Activated B cell treated with CpG ODN at 0.5 μM for 24 hours (primary cell): ENCODE measurements at regions not wholly inside any gene's neighbourhood (a gene's known extent, or its start where the extent isn't known, plus 50 kb on each side); places are given as distances from the start of the nearest gene placed in this dataset.
"Not testable (repeated sequence)": the region's sequence is repeated elsewhere in the genome, so short reads cannot be mapped to it uniquely, and the experiment has no call there.

ENCODE experiments used
- ATAC-seq: fragments of 200-7000 bp; cut with Tn5 transposase; one replicate; pipeline ENCODE4 v1.10.0; 2021; ENCODE audit warnings: low read depth, mild to moderate bottlenecking, moderate library complexity
- CTCF ChIA-PET: fragments of 350-600 bp; sonication (Branson Sonifier 250); formaldehyde crosslinking; loops from one replicate; lab custom pipeline; 2021; ENCODE audit warnings: antibody characterized with exemption; lab: Charles Lee
- POLR2A ChIA-PET: fragments of 350-600 bp; sonication (Branson Sonifier 250); formaldehyde crosslinking; loops from one replicate; lab custom pipeline; 2021; ENCODE audit warnings: antibody characterized with exemption; lab: Charles Lee
- DNase-seq: peaks from one replicate; pipeline ENCODE4 v3.0.0; 2022
- H3K27ac Mint-ChIP-seq: one replicate; pipeline ENCODE4 v1.8.0; 2020; ENCODE audit warnings: mixed read lengths
- H3K27me3 Mint-ChIP-seq: one replicate; pipeline ENCODE4 v1.8.0; 2021; ENCODE audit warnings: mixed read lengths
- H3K36me3 Mint-ChIP-seq: one replicate; pipeline ENCODE4 v1.8.0; 2021; ENCODE audit warnings: low read depth, mixed read lengths
- H3K4me1 Mint-ChIP-seq: one replicate; pipeline ENCODE4 v1.8.0; 2021; ENCODE audit warnings: mixed read lengths
- H3K4me3 Mint-ChIP-seq: one replicate; pipeline ENCODE4 v1.8.0; 2020; ENCODE audit warnings: mild to moderate bottlenecking, mixed read lengths
- H3K9me3 Mint-ChIP-seq: one replicate; pipeline ENCODE4 v1.8.0; 2020; ENCODE audit warnings: mixed read lengths
- CTCF ChIP-seq: fragments of 200-600 bp; IDR thresholded peaks from one replicate; pipeline ENCODE4 v1.8.0; 2022; ENCODE audit warnings: antibody characterized with exemption, mild to moderate bottlenecking
- intact Hi-C: fragments of 100-400 bp; cut with micrococcal nuclease; formaldehyde crosslinking; loops from one replicate; pipeline ENCODE4 v1.15.1; 2024

DNA sequence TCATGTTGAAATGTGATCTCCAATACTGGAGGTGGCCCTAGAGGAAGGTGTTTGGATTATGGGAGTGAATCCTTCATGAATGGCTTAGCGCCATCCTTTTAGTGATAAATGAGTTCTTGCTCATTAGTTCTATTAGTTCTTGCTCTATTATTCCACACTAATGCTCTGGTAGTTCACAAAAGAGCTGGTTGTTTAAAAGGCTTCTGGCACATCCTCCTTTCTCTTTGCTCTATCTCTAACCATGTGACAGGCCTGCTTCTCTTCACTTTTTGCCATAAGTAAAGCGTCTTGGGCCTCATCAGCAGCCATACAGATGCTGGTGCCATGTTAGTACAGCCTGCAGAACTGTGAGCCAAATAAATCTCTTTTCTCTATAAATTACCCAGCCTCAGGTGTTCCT, 469.9 kb downstream of the GUCY1A2 start:
- ATAC-seq (no peak), DNase-seq (no peak)
- H3K4me3 Mint-ChIP-seq, result no peak overlapping the region
- ChIA-PET POLR2A (no interaction called here), CTCF (no interaction called here)
- no peaks in the 10 kb centered on the region for H3K4me1 Mint-ChIP-seq
- H3K9me3 Mint-ChIP-seq, result peaks cover 6% of the 10 kb centered on the region
- H3K27me3 Mint-ChIP-seq, result no peaks in the 10 kb centered on the region
- intact Hi-C loops, result no loop called here
- H3K36me3 Mint-ChIP-seq, result no peaks in the 10 kb centered on the region
- no peak for TF ChIP-seq CTCF
- H3K27ac Mint-ChIP-seq, result no peak overlapping the region

DNA sequence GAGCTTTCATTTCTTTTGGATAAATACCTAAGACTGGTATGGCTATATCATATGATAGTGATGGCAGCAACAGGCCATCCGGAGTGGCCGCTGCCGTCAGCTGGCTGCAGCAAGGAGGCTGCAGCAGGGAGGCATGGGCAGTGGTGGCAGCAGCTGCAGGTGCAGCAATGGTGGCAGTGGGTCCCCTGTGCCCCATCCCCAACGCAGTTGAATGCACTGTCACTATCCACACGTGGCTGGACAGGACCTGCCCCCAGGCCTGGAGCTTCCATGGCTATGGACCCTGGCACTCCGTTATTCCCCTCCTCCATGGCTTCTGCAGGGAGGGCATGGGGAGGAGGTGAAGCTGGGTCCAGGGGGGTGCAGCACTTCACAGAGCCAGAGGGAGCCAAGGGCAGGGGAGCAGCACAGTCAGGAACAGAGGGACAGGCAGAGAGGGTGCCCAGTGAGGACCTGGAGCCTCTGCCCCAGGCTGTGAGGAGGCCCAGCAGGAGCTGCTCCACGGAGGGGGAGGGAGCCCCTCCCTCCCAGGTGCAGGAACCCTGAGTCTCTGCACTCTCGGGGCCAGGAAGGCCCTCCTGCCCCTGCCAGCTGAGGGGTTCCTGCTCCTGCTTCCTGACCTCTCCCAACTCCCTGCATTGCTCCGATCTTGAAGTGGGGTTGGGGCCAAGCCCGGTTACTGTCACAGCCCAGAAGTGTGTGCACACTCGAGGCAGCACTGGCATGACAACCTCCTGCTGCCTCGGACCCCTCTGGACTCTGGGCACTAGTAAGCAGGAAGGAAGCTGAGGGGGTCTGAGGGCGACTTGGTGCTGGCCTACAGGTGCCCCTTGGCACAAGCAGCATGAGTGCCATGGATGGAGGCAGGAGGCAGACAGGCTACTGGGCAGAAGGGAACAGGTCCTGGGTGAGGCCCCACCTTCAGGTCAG, 466.3 kb downstream of the GUCY1A2 start:
- no peaks in the 10 kb centered on the region for H3K27me3 Mint-ChIP-seq
- intact Hi-C loops, result no loop called here
- no peaks in the 10 kb centered on the region for H3K4me1 Mint-ChIP-seq
- ChIA-PET POLR2A (no interaction called here), CTCF (no interaction called here)
- DNase-seq (no peak), ATAC-seq (no peak)
- no peak for TF ChIP-seq CTCF
- H3K9me3 Mint-ChIP-seq, result peaks cover 8% of the 10 kb centered on the region
- no peak overlapping the region for H3K4me3 Mint-ChIP-seq
- no peaks in the 10 kb centered on the region for H3K36me3 Mint-ChIP-seq
- no peak overlapping the region for H3K27ac Mint-ChIP-seq

- intact Hi-C loops, result no loop called here
- Mint-ChIP-seq H3K36me3 (no peaks in the 10 kb centered on the region), H3K27ac (no peak overlapping the region), H3K27me3 (no peaks in the 10 kb centered on the region), H3K9me3 (peaks cover 8% of the 10 kb centered on the region), H3K4me3 (no peak overlapping the region), H3K4me1 (no peaks in the 10 kb centered on the region)
- TF ChIP-seq CTCF, result no peak
- DNase-seq (no peak), ATAC-seq (no peak)
- POLR2A ChIA-PET, result no interaction called here
- CTCF ChIA-PET, result no interaction called here
These were observed 465.5 kb downstream of the GUCY1A2 start for GRCh38 chr11:106552694-106553203.

GRCh38 chr11:106553304-106553703, 465.0 kb downstream of the GUCY1A2 start:
- Mint-ChIP-seq H3K4me3 (no peak overlapping the region), H3K9me3 (peaks cover 7% of the 10 kb centered on the region), H3K27ac (no peak overlapping the region), H3K27me3 (no peaks in the 10 kb centered on the region), H3K36me3 (no peaks in the 10 kb centered on the region), H3K4me1 (no peaks in the 10 kb centered on the region)
- DNase-seq (no peak), ATAC-seq (no peak)
- ChIA-PET POLR2A (no interaction called here), CTCF (no interaction called here)
- intact Hi-C loops, result no loop called here
- no peak for TF ChIP-seq CTCF

GRCh38 chr11:106555566-106556250, 462.6 kb downstream of the GUCY1A2 start:
- H3K27ac Mint-ChIP-seq, H3K4me1 Mint-ChIP-seq, DNase-seq, CTCF ChIA-PET, ATAC-seq, intact Hi-C loops, H3K36me3 Mint-ChIP-seq, POLR2A ChIA-PET, H3K27me3 Mint-ChIP-seq, H3K9me3 Mint-ChIP-seq, H3K4me3 Mint-ChIP-seq: not testable (repeated sequence)
